ENCODE measurements at regions not wholly inside any gene's neighbourhood (a gene's known extent, or its start where the extent isn't known, plus 50 kb on each side); places are given as distances from the start of the nearest gene placed in this dataset.

DNA sequence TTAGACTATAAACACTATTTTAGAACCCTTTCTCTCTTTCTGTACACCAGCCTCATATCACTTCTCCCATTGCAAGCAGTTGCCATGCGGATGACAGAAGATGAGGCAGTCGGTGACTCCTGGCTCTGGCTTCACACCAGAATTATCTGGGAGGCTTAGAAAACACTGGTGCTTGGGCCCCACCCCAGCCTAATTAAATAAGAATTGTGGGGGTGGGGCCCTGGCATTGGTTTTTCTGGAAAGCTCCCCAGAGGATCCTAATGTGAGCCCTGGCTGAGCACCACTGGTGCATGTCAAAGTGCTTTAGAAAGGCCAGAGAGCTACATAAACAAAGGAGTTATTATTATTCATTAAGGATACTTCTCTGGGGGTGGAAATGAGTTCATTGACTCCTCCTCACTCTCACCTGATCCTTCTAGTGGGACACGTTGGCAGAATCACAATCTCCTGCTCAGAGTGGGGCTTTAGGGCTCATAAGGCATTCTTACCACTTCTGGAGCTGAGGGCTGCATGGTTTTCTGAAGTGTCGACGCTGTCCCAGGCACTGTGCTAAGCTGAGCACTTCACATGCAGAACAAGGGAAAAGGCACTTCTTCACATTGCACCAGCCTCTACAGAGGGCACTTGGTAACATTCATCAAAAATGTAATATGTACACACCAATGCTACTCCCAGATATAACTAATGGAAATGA is 188.5 kb upstream of the TLE3 start (continued):
- TF ChIP-seq, protein P1, sequence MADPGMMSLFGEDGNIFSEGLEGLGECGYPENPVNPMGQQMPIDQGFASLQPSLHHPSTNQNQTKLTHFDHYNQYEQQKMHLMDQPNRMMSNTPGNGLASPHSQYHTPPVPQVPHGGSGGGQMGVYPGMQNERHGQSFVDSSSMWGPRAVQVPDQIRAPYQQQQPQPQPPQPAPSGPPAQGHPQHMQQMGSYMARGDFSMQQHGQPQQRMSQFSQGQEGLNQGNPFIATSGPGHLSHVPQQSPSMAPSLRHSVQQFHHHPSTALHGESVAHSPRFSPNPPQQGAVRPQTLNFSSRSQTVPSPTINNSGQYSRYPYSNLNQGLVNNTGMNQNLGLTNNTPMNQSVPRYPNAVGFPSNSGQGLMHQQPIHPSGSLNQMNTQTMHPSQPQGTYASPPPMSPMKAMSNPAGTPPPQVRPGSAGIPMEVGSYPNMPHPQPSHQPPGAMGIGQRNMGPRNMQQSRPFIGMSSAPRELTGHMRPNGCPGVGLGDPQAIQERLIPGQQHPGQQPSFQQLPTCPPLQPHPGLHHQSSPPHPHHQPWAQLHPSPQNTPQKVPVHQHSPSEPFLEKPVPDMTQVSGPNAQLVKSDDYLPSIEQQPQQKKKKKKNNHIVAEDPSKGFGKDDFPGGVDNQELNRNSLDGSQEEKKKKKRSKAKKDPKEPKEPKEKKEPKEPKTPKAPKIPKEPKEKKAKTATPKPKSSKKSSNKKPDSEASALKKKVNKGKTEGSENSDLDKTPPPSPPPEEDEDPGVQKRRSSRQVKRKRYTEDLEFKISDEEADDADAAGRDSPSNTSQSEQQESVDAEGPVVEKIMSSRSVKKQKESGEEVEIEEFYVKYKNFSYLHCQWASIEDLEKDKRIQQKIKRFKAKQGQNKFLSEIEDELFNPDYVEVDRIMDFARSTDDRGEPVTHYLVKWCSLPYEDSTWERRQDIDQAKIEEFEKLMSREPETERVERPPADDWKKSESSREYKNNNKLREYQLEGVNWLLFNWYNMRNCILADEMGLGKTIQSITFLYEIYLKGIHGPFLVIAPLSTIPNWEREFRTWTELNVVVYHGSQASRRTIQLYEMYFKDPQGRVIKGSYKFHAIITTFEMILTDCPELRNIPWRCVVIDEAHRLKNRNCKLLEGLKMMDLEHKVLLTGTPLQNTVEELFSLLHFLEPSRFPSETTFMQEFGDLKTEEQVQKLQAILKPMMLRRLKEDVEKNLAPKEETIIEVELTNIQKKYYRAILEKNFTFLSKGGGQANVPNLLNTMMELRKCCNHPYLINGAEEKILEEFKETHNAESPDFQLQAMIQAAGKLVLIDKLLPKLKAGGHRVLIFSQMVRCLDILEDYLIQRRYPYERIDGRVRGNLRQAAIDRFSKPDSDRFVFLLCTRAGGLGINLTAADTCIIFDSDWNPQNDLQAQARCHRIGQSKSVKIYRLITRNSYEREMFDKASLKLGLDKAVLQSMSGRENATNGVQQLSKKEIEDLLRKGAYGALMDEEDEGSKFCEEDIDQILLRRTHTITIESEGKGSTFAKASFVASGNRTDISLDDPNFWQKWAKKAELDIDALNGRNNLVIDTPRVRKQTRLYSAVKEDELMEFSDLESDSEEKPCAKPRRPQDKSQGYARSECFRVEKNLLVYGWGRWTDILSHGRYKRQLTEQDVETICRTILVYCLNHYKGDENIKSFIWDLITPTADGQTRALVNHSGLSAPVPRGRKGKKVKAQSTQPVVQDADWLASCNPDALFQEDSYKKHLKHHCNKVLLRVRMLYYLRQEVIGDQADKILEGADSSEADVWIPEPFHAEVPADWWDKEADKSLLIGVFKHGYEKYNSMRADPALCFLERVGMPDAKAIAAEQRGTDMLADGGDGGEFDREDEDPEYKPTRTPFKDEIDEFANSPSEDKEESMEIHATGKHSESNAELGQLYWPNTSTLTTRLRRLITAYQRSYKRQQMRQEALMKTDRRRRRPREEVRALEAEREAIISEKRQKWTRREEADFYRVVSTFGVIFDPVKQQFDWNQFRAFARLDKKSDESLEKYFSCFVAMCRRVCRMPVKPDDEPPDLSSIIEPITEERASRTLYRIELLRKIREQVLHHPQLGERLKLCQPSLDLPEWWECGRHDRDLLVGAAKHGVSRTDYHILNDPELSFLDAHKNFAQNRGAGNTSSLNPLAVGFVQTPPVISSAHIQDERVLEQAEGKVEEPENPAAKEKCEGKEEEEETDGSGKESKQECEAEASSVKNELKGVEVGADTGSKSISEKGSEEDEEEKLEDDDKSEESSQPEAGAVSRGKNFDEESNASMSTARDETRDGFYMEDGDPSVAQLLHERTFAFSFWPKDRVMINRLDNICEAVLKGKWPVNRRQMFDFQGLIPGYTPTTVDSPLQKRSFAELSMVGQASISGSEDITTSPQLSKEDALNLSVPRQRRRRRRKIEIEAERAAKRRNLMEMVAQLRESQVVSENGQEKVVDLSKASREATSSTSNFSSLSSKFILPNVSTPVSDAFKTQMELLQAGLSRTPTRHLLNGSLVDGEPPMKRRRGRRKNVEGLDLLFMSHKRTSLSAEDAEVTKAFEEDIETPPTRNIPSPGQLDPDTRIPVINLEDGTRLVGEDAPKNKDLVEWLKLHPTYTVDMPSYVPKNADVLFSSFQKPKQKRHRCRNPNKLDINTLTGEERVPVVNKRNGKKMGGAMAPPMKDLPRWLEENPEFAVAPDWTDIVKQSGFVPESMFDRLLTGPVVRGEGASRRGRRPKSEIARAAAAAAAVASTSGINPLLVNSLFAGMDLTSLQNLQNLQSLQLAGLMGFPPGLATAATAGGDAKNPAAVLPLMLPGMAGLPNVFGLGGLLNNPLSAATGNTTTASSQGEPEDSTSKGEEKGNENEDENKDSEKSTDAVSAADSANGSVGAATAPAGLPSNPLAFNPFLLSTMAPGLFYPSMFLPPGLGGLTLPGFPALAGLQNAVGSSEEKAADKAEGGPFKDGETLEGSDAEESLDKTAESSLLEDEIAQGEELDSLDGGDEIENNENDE (IDR thresholded peaks at IDR 0.05; ENCODE audit: insufficient replicate concordance, low read length): no peak
- TF ChIP-seq, protein P2, sequence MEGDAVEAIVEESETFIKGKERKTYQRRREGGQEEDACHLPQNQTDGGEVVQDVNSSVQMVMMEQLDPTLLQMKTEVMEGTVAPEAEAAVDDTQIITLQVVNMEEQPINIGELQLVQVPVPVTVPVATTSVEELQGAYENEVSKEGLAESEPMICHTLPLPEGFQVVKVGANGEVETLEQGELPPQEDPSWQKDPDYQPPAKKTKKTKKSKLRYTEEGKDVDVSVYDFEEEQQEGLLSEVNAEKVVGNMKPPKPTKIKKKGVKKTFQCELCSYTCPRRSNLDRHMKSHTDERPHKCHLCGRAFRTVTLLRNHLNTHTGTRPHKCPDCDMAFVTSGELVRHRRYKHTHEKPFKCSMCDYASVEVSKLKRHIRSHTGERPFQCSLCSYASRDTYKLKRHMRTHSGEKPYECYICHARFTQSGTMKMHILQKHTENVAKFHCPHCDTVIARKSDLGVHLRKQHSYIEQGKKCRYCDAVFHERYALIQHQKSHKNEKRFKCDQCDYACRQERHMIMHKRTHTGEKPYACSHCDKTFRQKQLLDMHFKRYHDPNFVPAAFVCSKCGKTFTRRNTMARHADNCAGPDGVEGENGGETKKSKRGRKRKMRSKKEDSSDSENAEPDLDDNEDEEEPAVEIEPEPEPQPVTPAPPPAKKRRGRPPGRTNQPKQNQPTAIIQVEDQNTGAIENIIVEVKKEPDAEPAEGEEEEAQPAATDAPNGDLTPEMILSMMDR (IDR thresholded peaks at IDR 0.05; ENCODE audit: control extremely low read depth in 1 of 3, insufficient read depth in 1 of 3, low read depth in 1 of 3, low read length in 3 of 3): no peak
- TF ChIP-seq SRF (IDR thresholded peaks at IDR 0.05; ENCODE audit: low read depth, low read length) (no peak), POLR2A (IDR thresholded peaks at IDR 0.05; ENCODE audit: control extremely low read depth in 1 of 2, low read depth in 2 of 2, low read length in 2 of 2) (no peak), CTBP2 (IDR thresholded peaks at IDR 0.05; ENCODE audit: borderline replicate concordance, insufficient read depth, insufficient read length, low read length) (no peak), EGR1 (IDR thresholded peaks at IDR 0.05; ENCODE audit: borderline replicate concordance, low read depth, low read length) (no peak), BRCA1 (IDR thresholded peaks at IDR 0.05; ENCODE audit: low read depth, low read length) (no peak), SP2 (IDR thresholded peaks at IDR 0.05; ENCODE audit: low read length) (no peak), BACH1 (IDR thresholded peaks at IDR 0.05; ENCODE audit: low read length) (no peak)

Data from H1 (cell line).